ENCODE measurements at regions not wholly inside any gene's neighbourhood (a gene's known extent, or its start where the extent isn't known, plus 50 kb on each side); places are given as distances from the start of the nearest gene placed in this dataset.

DNA sequence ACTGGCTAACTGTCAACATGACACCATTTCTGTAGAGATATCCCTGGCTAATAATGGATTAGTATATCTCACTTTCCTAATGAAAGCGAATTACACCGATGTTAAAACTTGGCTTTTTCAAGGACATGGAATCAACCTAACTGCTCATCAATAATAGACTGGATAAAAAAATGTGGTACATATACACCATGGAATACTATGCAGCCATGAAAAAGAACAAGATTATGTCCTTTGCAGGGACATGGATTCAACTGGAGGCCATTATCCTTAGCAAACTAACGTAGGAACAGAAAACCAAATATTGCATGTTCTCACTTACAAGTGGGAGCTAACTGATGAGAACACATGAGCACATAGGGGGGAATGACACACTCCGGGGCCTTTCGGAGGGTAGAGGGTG is 62.6 kb downstream of the ZIC1 start:
- H3K27me3 ChIP-seq (ENCODE audit: control insufficient read depth in 1 of 2, insufficient read depth in 2 of 2, low read length in 2 of 2), result no peaks in the 10 kb centered on the region
- no peaks in the 10 kb centered on the region for H3K9me3 ChIP-seq (ENCODE audit: low read length)
- no peaks in the 10 kb centered on the region for H3K4me1 ChIP-seq (ENCODE audit: insufficient read depth, low read length)
- H3K9ac ChIP-seq (ENCODE audit: low read length), result no peak overlapping the region
- H3K36me3 ChIP-seq (ENCODE audit: insufficient read depth, low read length), result no peaks in the 10 kb centered on the region
- H3K27ac ChIP-seq (ENCODE audit: low read depth, low read length), result no peak overlapping the region
- no peak overlapping the region for H3K4me3 ChIP-seq (ENCODE audit: low read depth in 1 of 2, low read length in 2 of 2)

DNA sequence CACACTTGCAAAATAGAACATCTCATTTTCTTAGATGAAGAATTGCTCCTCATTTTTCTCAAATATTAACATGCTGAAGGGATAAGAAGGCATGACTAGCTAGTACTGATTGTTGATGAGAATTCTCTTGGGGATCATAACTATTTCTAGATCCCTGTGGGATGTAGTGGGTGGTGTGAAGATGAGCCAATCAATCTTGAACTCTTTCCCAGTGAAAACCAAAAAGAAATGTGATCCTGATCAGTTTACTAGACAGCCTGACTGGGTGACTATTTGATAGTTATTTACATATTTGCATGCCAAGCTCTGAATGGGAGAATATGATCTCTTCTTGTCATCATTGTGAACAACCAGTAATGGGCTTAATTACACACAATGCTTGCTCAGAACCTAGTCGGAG is 63.7 kb downstream of the ZIC1 start:
- no peaks in the 10 kb centered on the region for H3K36me3 ChIP-seq (ENCODE audit: insufficient read depth, low read length)
- H3K4me3 ChIP-seq (ENCODE audit: low read depth in 1 of 2, low read length in 2 of 2), result no peak overlapping the region
- H3K4me1 ChIP-seq (ENCODE audit: insufficient read depth, low read length), result no peaks in the 10 kb centered on the region
- no peak overlapping the region for H3K27ac ChIP-seq (ENCODE audit: low read depth, low read length)
- H3K27me3 ChIP-seq (ENCODE audit: control insufficient read depth in 1 of 2, insufficient read depth in 2 of 2, low read length in 2 of 2), result no peaks in the 10 kb centered on the region
- no peak overlapping the region for H3K9ac ChIP-seq (ENCODE audit: low read length)
- H3K9me3 ChIP-seq (ENCODE audit: low read length), result no peaks in the 10 kb centered on the region

DNA sequence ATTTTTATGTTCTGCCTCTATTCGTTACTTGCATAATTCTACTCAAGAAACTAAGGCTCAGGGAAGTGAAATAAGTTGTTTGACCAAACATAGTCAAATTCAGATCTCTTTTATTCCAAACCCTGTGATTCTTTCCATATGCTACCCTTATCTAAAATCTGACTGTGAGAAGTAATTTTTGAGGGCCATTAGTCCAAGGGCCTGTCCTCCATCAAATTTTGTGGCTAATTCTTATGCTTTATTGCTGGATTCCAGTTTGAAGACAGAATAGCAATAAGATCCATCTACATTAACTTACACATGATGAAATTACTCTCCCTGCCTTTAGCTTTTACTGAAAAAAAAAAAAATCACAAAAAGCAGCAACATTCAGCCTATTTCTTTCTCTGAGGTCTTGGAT is 74.0 kb downstream of the ZIC1 start:
- no peaks in the 10 kb centered on the region for H3K36me3 ChIP-seq (ENCODE audit: insufficient read depth, low read length)
- no peak overlapping the region for H3K27ac ChIP-seq (ENCODE audit: low read depth, low read length)
- no peaks in the 10 kb centered on the region for H3K4me1 ChIP-seq (ENCODE audit: insufficient read depth, low read length)
- H3K9ac ChIP-seq (ENCODE audit: low read length), result no peak overlapping the region
- no peaks in the 10 kb centered on the region for H3K9me3 ChIP-seq (ENCODE audit: low read length)
- no peaks in the 10 kb centered on the region for H3K27me3 ChIP-seq (ENCODE audit: control insufficient read depth in 1 of 2, insufficient read depth in 2 of 2, low read length in 2 of 2)
- no peak overlapping the region for H3K4me3 ChIP-seq (ENCODE audit: low read depth in 1 of 2, low read length in 2 of 2)

DNA sequence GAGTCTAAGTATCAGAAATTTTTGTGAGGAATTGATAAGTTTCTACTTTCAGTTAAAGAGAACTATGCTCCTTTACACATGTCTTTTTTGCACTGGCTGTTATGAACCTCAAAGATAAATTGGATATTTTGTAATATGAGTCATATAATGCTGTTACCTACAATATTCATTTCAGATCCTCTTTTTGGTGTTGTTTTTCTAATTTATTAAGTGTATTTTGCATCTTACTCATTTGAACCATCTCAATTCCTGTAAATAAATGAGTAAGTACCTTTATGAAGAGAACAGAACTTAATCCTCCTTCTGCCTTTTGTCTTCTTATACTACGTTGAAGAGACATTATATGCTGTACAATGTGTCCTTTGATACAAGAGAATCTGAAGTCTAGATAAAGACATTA is 74.4 kb downstream of the ZIC1 start:
- Histone ChIP-seq H3K27ac (ENCODE audit: low read depth, low read length) (no peak overlapping the region), H3K36me3 (ENCODE audit: insufficient read depth, low read length) (no peaks in the 10 kb centered on the region), H3K4me3 (ENCODE audit: low read depth in 1 of 2, low read length in 2 of 2) (no peak overlapping the region), H3K27me3 (ENCODE audit: control insufficient read depth in 1 of 2, insufficient read depth in 2 of 2, low read length in 2 of 2) (no peaks in the 10 kb centered on the region), H3K9ac (ENCODE audit: low read length) (no peak overlapping the region), H3K9me3 (ENCODE audit: low read length) (no peaks in the 10 kb centered on the region), H3K4me1 (ENCODE audit: insufficient read depth, low read length) (no peaks in the 10 kb centered on the region)

DNA sequence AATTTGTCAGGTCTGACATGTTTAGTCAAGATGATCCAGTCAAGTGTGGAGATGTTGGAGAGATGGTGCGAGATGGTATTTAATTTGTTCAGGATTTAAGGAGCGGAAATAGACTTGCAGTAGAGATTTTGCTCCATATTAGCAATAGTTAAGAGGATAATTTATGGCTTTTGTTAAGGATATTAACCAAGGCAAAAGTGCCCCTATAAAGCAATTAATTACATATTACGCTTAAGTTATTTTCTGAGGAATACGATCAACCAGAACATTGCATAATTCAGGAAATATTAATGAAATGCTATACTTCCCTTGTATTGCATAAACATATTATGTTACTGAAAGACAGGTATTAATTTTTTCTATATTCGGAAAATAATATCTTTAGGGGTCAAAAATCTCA is 83.9 kb downstream of the ZIC1 start:
- Histone ChIP-seq H3K9ac (ENCODE audit: low read length) (no peak overlapping the region), H3K9me3 (ENCODE audit: low read length) (no peaks in the 10 kb centered on the region), H3K4me1 (ENCODE audit: insufficient read depth, low read length) (no peaks in the 10 kb centered on the region), H3K4me3 (ENCODE audit: low read depth in 1 of 2, low read length in 2 of 2) (no peak overlapping the region), H3K36me3 (ENCODE audit: insufficient read depth, low read length) (no peaks in the 10 kb centered on the region), H3K27me3 (ENCODE audit: control insufficient read depth in 1 of 2, insufficient read depth in 2 of 2, low read length in 2 of 2) (no peaks in the 10 kb centered on the region), H3K27ac (ENCODE audit: low read depth, low read length) (no peak overlapping the region)

DNA sequence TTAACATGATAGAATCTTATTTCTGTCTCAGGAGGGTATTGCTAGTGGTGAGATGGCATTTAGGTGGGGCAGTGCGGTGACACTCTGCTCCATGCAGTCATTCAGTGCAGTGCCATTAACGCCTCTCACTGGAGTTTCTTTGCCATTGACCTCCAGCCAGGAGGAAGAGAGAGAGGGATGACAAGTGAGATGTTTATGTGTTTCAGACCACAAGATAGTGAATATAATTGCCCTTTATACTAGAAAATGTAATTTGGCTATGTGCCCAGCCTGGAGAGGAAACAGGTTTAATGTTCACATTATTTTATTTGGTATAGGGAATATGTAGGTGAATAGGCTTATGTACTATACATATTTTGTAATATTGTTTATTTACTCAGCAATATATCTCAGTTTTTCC is 84.5 kb downstream of the ZIC1 start:
- no peaks in the 10 kb centered on the region for H3K27me3 ChIP-seq (ENCODE audit: control insufficient read depth in 1 of 2, insufficient read depth in 2 of 2, low read length in 2 of 2)
- H3K4me3 ChIP-seq (ENCODE audit: low read depth in 1 of 2, low read length in 2 of 2), result no peak overlapping the region
- no peaks in the 10 kb centered on the region for H3K9me3 ChIP-seq (ENCODE audit: low read length)
- no peak overlapping the region for H3K27ac ChIP-seq (ENCODE audit: low read depth, low read length)
- H3K36me3 ChIP-seq (ENCODE audit: insufficient read depth, low read length), result no peaks in the 10 kb centered on the region
- H3K9ac ChIP-seq (ENCODE audit: low read length), result no peak overlapping the region
- H3K4me1 ChIP-seq (ENCODE audit: insufficient read depth, low read length), result no peaks in the 10 kb centered on the region

DNA sequence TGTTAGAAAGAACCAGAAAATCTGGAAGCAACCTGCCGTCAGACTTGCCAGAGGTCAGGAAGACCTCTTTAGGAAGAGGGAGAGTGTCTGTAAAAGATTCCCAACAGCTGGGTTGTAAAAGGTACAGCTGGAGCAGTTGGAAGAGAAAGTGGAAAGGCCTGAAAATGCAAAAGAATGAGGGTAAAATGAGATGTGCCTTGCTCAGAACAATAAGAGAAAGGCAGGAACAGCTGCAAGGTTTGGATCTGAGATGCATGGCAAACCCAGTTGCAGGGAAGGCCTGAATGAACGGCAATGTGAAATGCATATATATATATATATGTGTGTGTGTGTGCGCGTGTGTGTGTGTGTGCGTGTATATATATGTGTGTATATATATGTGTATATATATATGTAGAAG is 88.1 kb downstream of the ZIC1 start:
- no peaks in the 10 kb centered on the region for H3K4me1 ChIP-seq (ENCODE audit: insufficient read depth, low read length)
- H3K27ac ChIP-seq (ENCODE audit: low read depth, low read length), result no peak overlapping the region
- H3K9ac ChIP-seq (ENCODE audit: low read length), result no peak overlapping the region
- no peaks in the 10 kb centered on the region for H3K9me3 ChIP-seq (ENCODE audit: low read length)
- H3K4me3 ChIP-seq (ENCODE audit: low read depth in 1 of 2, low read length in 2 of 2), result no peak overlapping the region
- H3K27me3 ChIP-seq (ENCODE audit: control insufficient read depth in 1 of 2, insufficient read depth in 2 of 2, low read length in 2 of 2), result no peaks in the 10 kb centered on the region
- H3K36me3 ChIP-seq (ENCODE audit: insufficient read depth, low read length), result no peaks in the 10 kb centered on the region

DNA sequence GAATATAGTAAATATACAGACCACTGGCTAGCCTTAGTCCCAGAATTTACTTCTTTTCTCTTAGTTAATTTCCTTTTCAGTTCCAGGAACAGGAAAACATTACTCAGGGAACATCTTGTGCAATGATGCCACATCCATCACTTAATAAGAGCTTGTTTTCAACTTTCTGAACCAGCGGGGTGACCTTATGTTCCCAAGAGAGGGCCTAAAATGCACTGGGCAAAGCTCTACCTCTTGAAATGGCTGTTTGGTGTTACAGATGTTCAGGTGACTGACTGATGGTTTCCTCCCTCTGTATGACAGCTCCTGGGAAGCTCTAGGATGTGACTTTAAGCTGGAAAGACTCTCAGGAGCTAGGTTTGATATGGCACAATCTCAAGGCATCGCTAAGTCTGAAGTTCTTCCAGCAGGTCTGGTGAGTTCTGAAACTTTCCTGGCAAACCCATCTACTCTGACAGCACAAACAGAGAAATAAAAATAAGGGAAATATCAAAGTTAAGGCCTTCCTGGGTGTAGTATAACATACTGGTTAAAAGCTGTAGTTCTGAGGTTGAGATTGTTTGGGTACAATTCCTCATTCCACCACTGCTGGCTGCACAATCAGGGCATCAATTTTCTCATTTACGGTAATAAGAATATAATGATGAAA is 98.6 kb downstream of the ZIC1 start:
- no peaks in the 10 kb centered on the region for H3K9me3 ChIP-seq (ENCODE audit: low read length)
- H3K9ac ChIP-seq (ENCODE audit: low read length), result no peak overlapping the region
- H3K4me1 ChIP-seq (ENCODE audit: insufficient read depth, low read length), result no peaks in the 10 kb centered on the region
- H3K27me3 ChIP-seq (ENCODE audit: control insufficient read depth in 1 of 2, insufficient read depth in 2 of 2, low read length in 2 of 2), result no peaks in the 10 kb centered on the region
- H3K36me3 ChIP-seq (ENCODE audit: insufficient read depth, low read length), result no peaks in the 10 kb centered on the region
- no peak overlapping the region for H3K27ac ChIP-seq (ENCODE audit: low read depth, low read length)
- no peak overlapping the region for H3K4me3 ChIP-seq (ENCODE audit: low read depth in 1 of 2, low read length in 2 of 2)

DNA sequence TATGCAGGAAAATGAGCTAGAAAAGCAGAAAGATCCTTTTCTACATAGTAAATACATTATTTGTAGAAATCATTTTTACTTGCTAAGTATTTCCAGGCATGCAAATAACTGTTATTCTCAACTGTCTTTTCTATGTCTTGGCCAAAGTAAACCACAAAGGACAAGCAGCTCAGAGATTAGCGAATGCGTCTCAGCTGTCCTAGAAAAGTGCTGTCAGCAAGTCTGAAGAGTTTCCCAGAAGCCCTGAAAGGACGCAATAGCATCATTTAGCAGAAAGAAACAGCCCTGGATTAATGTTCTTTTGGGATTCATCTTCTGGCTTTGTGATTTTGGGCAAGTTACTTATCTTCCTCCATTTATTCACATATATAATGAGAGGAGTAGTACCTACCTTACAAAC is 100.3 kb downstream of the ZIC1 start:
- no peak overlapping the region for H3K27ac ChIP-seq (ENCODE audit: low read depth, low read length)
- H3K4me1 ChIP-seq (ENCODE audit: insufficient read depth, low read length), result no peaks in the 10 kb centered on the region
- no peaks in the 10 kb centered on the region for H3K9me3 ChIP-seq (ENCODE audit: low read length)
- no peak overlapping the region for H3K4me3 ChIP-seq (ENCODE audit: low read depth in 1 of 2, low read length in 2 of 2)
- no peaks in the 10 kb centered on the region for H3K27me3 ChIP-seq (ENCODE audit: control insufficient read depth in 1 of 2, insufficient read depth in 2 of 2, low read length in 2 of 2)
- no peaks in the 10 kb centered on the region for H3K36me3 ChIP-seq (ENCODE audit: insufficient read depth, low read length)
- no peak overlapping the region for H3K9ac ChIP-seq (ENCODE audit: low read length)

DNA sequence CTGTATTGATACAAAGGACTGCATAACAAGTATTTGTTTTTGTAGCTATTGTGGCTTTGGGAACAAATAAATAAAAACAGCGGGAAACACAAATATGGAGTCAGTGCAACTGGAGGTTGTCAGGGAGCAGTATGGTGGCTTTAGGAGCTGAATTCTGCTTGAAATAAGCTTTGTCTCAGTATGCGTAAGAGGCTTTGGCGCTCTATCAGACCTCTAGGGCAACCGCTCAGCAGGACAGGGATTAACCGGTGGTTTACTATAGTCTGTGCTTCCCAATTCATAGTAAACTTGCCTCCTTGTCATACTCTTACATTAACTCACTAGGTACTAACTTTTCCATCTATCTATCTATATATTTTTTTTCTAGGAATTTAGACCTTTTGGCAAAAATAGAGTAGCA is 104.6 kb downstream of the ZIC1 start:
- H3K27ac ChIP-seq (ENCODE audit: low read depth, low read length), result no peak overlapping the region
- no peak overlapping the region for H3K9ac ChIP-seq (ENCODE audit: low read length)
- no peak overlapping the region for H3K4me3 ChIP-seq (ENCODE audit: low read depth in 1 of 2, low read length in 2 of 2)
- H3K27me3 ChIP-seq (ENCODE audit: control insufficient read depth in 1 of 2, insufficient read depth in 2 of 2, low read length in 2 of 2), result no peaks in the 10 kb centered on the region
- H3K36me3 ChIP-seq (ENCODE audit: insufficient read depth, low read length), result no peaks in the 10 kb centered on the region
- no peaks in the 10 kb centered on the region for H3K9me3 ChIP-seq (ENCODE audit: low read length)
- H3K4me1 ChIP-seq (ENCODE audit: insufficient read depth, low read length), result no peaks in the 10 kb centered on the region

DNA sequence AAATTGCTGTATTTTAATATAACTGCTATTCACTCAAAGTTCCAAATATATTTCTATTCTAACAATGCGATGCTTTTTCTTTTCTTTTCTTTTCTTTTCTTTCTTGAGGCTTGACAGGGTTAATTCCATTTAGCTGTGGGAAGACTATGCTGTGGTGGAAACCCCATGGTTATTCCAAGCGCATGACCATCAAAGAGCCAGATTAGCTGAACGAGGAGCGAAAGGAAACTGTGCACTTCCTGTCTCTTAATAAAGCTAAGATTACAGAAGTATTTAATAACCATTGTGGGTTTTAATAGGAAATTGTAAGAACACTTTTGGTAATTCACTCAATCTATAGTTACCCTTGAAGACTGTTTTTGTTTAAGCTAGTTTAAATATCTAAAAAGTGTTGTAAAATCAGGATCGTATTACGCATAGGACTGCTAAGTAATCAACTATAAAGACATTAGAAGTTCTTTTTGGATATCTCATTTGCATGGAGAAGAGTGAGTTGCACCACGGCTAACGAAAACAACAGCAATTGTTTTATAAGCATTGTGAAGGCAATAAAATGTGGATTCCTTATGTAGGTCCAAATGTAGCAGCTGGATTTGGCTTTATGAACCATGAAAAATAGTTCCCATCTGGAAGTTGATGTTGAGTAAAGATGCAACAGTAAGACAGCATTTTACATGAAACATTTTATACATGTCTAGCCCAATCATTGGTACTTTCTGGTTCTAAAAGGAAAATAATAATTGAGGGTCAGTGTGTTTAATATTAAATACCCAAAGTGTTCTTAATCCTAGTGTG is 105.4 kb downstream of the ZIC1 start:
- H3K27me3 ChIP-seq (ENCODE audit: control insufficient read depth in 1 of 2, insufficient read depth in 2 of 2, low read length in 2 of 2), result no peaks in the 10 kb centered on the region
- H3K36me3 ChIP-seq (ENCODE audit: insufficient read depth, low read length), result no peaks in the 10 kb centered on the region
- H3K9me3 ChIP-seq (ENCODE audit: low read length), result no peaks in the 10 kb centered on the region
- no peak overlapping the region for H3K27ac ChIP-seq (ENCODE audit: low read depth, low read length)
- H3K4me1 ChIP-seq (ENCODE audit: insufficient read depth, low read length), result no peaks in the 10 kb centered on the region
- no peak overlapping the region for H3K4me3 ChIP-seq (ENCODE audit: low read depth in 1 of 2, low read length in 2 of 2)
- no peak overlapping the region for H3K9ac ChIP-seq (ENCODE audit: low read length)

DNA sequence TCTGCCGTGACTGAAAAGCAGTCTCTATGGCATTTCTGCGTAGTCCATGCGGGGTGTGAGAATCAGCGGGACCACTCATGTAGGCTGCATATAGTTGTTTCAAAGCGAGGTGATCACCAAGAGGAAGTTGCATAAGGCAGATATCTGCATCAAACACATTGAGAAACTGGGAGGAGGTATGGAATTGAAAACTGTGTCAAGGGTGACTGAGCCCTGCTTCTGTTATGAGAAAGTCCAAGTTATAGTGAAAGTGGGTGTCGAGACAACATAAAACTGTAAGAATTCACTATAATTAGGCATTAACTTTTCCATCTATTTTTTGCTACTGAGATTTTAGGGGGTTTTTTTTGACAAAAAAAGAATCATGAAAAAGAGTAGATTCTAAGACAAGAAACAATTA is 109.3 kb downstream of the ZIC1 start:
- H3K9ac ChIP-seq (ENCODE audit: low read length), result no peak overlapping the region
- no peak overlapping the region for H3K4me3 ChIP-seq (ENCODE audit: low read depth in 1 of 2, low read length in 2 of 2)
- no peaks in the 10 kb centered on the region for H3K27me3 ChIP-seq (ENCODE audit: control insufficient read depth in 1 of 2, insufficient read depth in 2 of 2, low read length in 2 of 2)
- H3K27ac ChIP-seq (ENCODE audit: low read depth, low read length), result no peak overlapping the region
- H3K9me3 ChIP-seq (ENCODE audit: low read length), result no peaks in the 10 kb centered on the region
- H3K36me3 ChIP-seq (ENCODE audit: insufficient read depth, low read length), result no peaks in the 10 kb centered on the region
- no peaks in the 10 kb centered on the region for H3K4me1 ChIP-seq (ENCODE audit: insufficient read depth, low read length)
